ENCODE measurements at regions not wholly inside any gene's neighbourhood (a gene's known extent, or its start where the extent isn't known, plus 50 kb on each side); places are given as distances from the start of the nearest gene placed in this dataset.

- H3K79me2 ChIP-seq (ENCODE audit: insufficient read depth, low read length): no peaks in the 10 kb centered on the region
- no TSS peak for BruUV-seq (replicated peaks)
- in situ Hi-C loops (cut with HindIII; ENCODE audit: extremely low pct_ligation_motif_present, low pct_unique_long_range_greater_than_20kb): loop anchor here (5.0 kb wide), 1 partner anchor 148 kb away; no protein-coding TSS in a partner anchor
- no peak overlapping the region for H3K4me2 ChIP-seq (ENCODE audit: low read depth, low read length)
- ChIA-PET POLR2A (no interaction called here), CTCF (ENCODE audit: low intra/inter-chr PET ratio, low total read pairs) (no interaction called here)
- FAIRE-seq (no peak), DNase-seq (ENCODE audit: low spot score) (no peak), ATAC-seq (no peak)
- no peaks in the 10 kb centered on the region for H3K9me3 ChIP-seq (ENCODE audit: low read length)
- no peaks in the 10 kb centered on the region for H3K27me3 ChIP-seq (ENCODE audit: control insufficient read depth in 1 of 2, insufficient read depth in 2 of 2, low read length in 2 of 2)
- H3K4me3 ChIP-seq (replicated peaks in 1 of 3; ENCODE audit: insufficient read depth in 1 of 3, low read depth in 2 of 3, low read length in 3 of 3): no peak overlapping the region
- H3K27ac ChIP-seq (ENCODE audit: extremely low read length, insufficient read depth, low read length): no peak overlapping the region
- intact Hi-C loops (cut with micrococcal nuclease; ENCODE audit: unreplicated experiment): loop anchor here (2.0 to 5.0 kb wide), 3 partner anchors 47 to 77 kb away; no protein-coding TSS in a partner anchor
- peaks cover 68% of the 10 kb centered on the region for H3K4me1 ChIP-seq (ENCODE audit: insufficient read depth, low read length)
- WGBS (ENCODE audit: low lambda C conversion rate): 82% methylated on average over 9 of the region's 10 CpGs
- H4K20me1 ChIP-seq (ENCODE audit: insufficient read depth, low read length): no peaks in the 10 kb centered on the region
- no peak for TF ChIP-seq ONECUT2 (CRISPR knock-in tag; IDR thresholded peaks at IDR 0.05)
- TF ChIP-seq PRPF4 (IDR thresholded peaks at IDR 0.05; ENCODE audit: low read depth, low read length, poor library complexity, severe bottlenecking): no peak
- TF ChIP-seq SP4 (CRISPR knock-in tag; IDR thresholded peaks at IDR 0.05): no peak
- TF ChIP-seq NFE2 (CRISPR knock-in tag; IDR thresholded peaks at IDR 0.05): no peak
- TF ChIP-seq ZMAT5 (CRISPR knock-in tag; IDR thresholded peaks at IDR 0.05; ENCODE audit: borderline replicate concordance, low read depth): no peak
- no peak for TF ChIP-seq WIZ (CRISPR knock-in tag; IDR thresholded peaks at IDR 0.05)
- TF ChIP-seq ZKSCAN1 (IDR thresholded peaks at IDR 0.05; ENCODE audit: low read length): no peak
- no peak for TF ChIP-seq TEAD2 (CRISPR knock-in tag; IDR thresholded peaks at IDR 0.05)
- no peak for TF ChIP-seq SIX1 (CRISPR knock-in tag; IDR thresholded peaks at IDR 0.05; ENCODE audit: borderline replicate concordance)
- TF ChIP-seq SSRP1 (CRISPR knock-in tag; IDR thresholded peaks at IDR 0.05): no peak
- no peak for TF ChIP-seq HIVEP1 (CRISPR knock-in tag; IDR thresholded peaks at IDR 0.05)
- TF ChIP-seq HOXA5 (CRISPR knock-in tag; IDR thresholded peaks at IDR 0.05): no peak
- no peak for TF ChIP-seq TCF12 (IDR thresholded peaks at IDR 0.05)
- no peak for TF ChIP-seq TCF12 (CRISPR knock-in tag; IDR thresholded peaks at IDR 0.05)
- no peak for TF ChIP-seq NR2C2 (CRISPR knock-in tag; IDR thresholded peaks at IDR 0.05; ENCODE audit: borderline replicate concordance)
- no peak for TF ChIP-seq NKX3-1 (CRISPR knock-in tag; IDR thresholded peaks at IDR 0.05)
- TF ChIP-seq ZNF609 (CRISPR knock-in tag; IDR thresholded peaks at IDR 0.05; ENCODE audit: borderline replicate concordance): no peak
- no peak for TF ChIP-seq MBNL3 (CRISPR knock-in tag; conservative IDR thresholded peaks at IDR 0.05)
- TF ChIP-seq ATF1 (CRISPR knock-in tag; IDR thresholded peaks at IDR 0.05): no peak
- no peak for TF ChIP-seq ZNF776 (CRISPR knock-in tag; IDR thresholded peaks at IDR 0.05)
- TF ChIP-seq NR1H2 (CRISPR knock-in tag; IDR thresholded peaks at IDR 0.05; ENCODE audit: borderline replicate concordance, low read depth): no peak
- no peaks in the 10 kb centered on the region for H3K36me3 ChIP-seq (replicated peaks in 1 of 2; ENCODE audit: control insufficient read depth in 1 of 2, insufficient read depth in 2 of 2, low read length in 2 of 2)
- no peak overlapping the region for H3K9ac ChIP-seq (ENCODE audit: insufficient read depth, low read depth, low read length)
- H2AFZ ChIP-seq (ENCODE audit: low read length): no peak overlapping the region
Measured at GRCh38 chr9:759983-760736, 81.3 kb upstream of the DMRT1 start.

All from HepG2 (cell line).